Thoracic aorta (tissue), 2 donors: ENCODE measurements at regions not wholly inside any gene's neighbourhood (a gene's known extent, or its start where the extent isn't known, plus 50 kb on each side); places are given as distances from the start of the nearest gene placed in this dataset.

ENCODE experiments used
- ATAC-seq: fragments of 150-250 bp; one replicate; pipeline ENCODE4 v1.8.0; 2017; ENCODE audit warnings: low read depth; ENCODE audit not compliant: insufficient number of reproducible peaks, low FRiP score
- DNase-seq: peaks from one replicate; pipeline ENCODE4 v3.0.0-alpha.2; 2020; ENCODE audit warnings: low spot score
- H3K27ac ChIP-seq, 2 donors: fragments of 200-600 bp; sonication (generic); 1 replicate in 1 of 2; 2 replicates in 1 of 2; pipeline ENCODE4 v1.5.1; 2016; ENCODE audit warnings: mild to moderate bottlenecking in 2 of 2, moderate library complexity in 2 of 2
- H3K27me3 ChIP-seq: fragments of 200-600 bp; sonication (generic); replicated peaks from 2 replicates; pipeline ENCODE4 v1.6.0; 2016; ENCODE audit warnings: mild to moderate bottlenecking; ENCODE audit not compliant: insufficient read depth
- H3K36me3 ChIP-seq: fragments of 200-600 bp; sonication (generic); one replicate; pipeline ENCODE4 v1.5.1; 2016
- H3K4me1 ChIP-seq, 2 donors: fragments of 200-600 bp; sonication (generic); 1 replicate in 1 of 2; 2 replicates in 1 of 2; pipeline versions ENCODE4 v1.5.1 to v1.6.0; 2016; ENCODE audit warnings: low read depth in 2 of 2, mild to moderate bottlenecking in 1 of 2; ENCODE audit not compliant: control insufficient read depth in 1 of 2
- H3K4me3 ChIP-seq: fragments of 200-600 bp; sonication (generic); 2 replicates; pipeline ENCODE4 v1.5.1; 2016; ENCODE audit warnings: mild to moderate bottlenecking
- H3K9me3 ChIP-seq: fragments of 200-600 bp; sonication (generic); 2 replicates; pipeline ENCODE4 v1.5.1; 2016
- CTCF ChIP-seq: fragments of 200-600 bp; sonication (generic); IDR thresholded peaks from one replicate; pipeline ENCODE4 v1.5.1; 2019; ENCODE audit warnings: antibody characterized with exemption

- no peak overlapping the region for H3K4me3 ChIP-seq
- H3K27me3 ChIP-seq, result no peaks in the 10 kb centered on the region
- H3K9me3 ChIP-seq, result no peaks in the 10 kb centered on the region
- H3K36me3 ChIP-seq, result no peaks in the 10 kb centered on the region
- ATAC-seq, result no peak
- no peak overlapping the region for H3K27ac ChIP-seq
- no peak for DNase-seq
- no peaks in the 10 kb centered on the region for H3K4me1 ChIP-seq
- no peak for TF ChIP-seq CTCF
Measured at GRCh38 chr1:30599721-30600120, 123.7 kb downstream of the MATN1 start.

- DNase-seq (no peak), ATAC-seq (no peak)
- no peaks in the 10 kb centered on the region for H3K27me3 ChIP-seq
- H3K4me3 ChIP-seq, result no peak overlapping the region
- no peaks in the 10 kb centered on the region for H3K4me1 ChIP-seq
- no peaks in the 10 kb centered on the region for H3K36me3 ChIP-seq
- no peak for TF ChIP-seq CTCF
- no peaks in the 10 kb centered on the region for H3K9me3 ChIP-seq
- H3K27ac ChIP-seq, result no peak overlapping the region
Measured at GRCh38 chr1:30598571-30599114, 124.7 kb downstream of the MATN1 start.

- Histone ChIP-seq H3K27ac (no peak overlapping the region), H3K4me1 (no peaks in the 10 kb centered on the region), H3K36me3 (no peaks in the 10 kb centered on the region), H3K4me3 (no peak overlapping the region), H3K27me3 (no peaks in the 10 kb centered on the region), H3K9me3 (no peaks in the 10 kb centered on the region)
- no peak for TF ChIP-seq CTCF
- DNase-seq, result no peak
- no peak for ATAC-seq
Measured at GRCh38 chr1:30597711-30598110, 125.7 kb downstream of the MATN1 start.

GRCh38 chr1:30596891-30597290 is 126.5 kb downstream of the MATN1 start:
- Histone ChIP-seq H3K4me1 (no peaks in the 10 kb centered on the region), H3K27me3 (no peaks in the 10 kb centered on the region), H3K27ac (no peak overlapping the region), H3K36me3 (no peaks in the 10 kb centered on the region), H3K4me3 (no peak overlapping the region), H3K9me3 (no peaks in the 10 kb centered on the region)
- no peak for DNase-seq
- ATAC-seq, result no peak
- no peak for TF ChIP-seq CTCF

GRCh38 chr1:30596470-30596869 is 126.9 kb downstream of the MATN1 start:
- H3K27ac ChIP-seq, result no peak overlapping the region
- no peaks in the 10 kb centered on the region for H3K27me3 ChIP-seq
- H3K9me3 ChIP-seq, result no peaks in the 10 kb centered on the region
- no peaks in the 10 kb centered on the region for H3K36me3 ChIP-seq
- H3K4me1 ChIP-seq, result no peaks in the 10 kb centered on the region
- no peak for TF ChIP-seq CTCF
- ATAC-seq (no peak), DNase-seq (no peak)
- no peak overlapping the region for H3K4me3 ChIP-seq
